Liver (tissue), 8 donors: ENCODE measurements at regions not wholly inside any gene's neighbourhood (a gene's known extent, or its start where the extent isn't known, plus 50 kb on each side); places are given as distances from the start of the nearest gene placed in this dataset.

Experiments
- DNase-seq: peaks from one replicate; pipeline ENCODE4 v3.0.0-alpha.2; 2017; ENCODE audit warnings: low spot score
- H3K27ac ChIP-seq, 2 donors: one replicate each; pipeline ENCODE4 v1.7.0; 2013; ENCODE audit warnings: inconsistent platforms in 2 of 2, low read length in 2 of 2, control low read depth in 1 of 2, low read depth in 1 of 2, mild to moderate bottlenecking in 1 of 2
- H3K27me3 ChIP-seq, 4 donors: one replicate each; pipeline versions ENCODE4 v1.6.1 to v1.7.0; 2013; ENCODE audit warnings: low read length in 3 of 4, inconsistent platforms in 1 of 4, mild to moderate bottlenecking in 1 of 4, moderate library complexity in 1 of 4; ENCODE audit not compliant: control insufficient read depth in 4 of 4, insufficient read depth in 4 of 4
- H3K36me3 ChIP-seq, 4 donors: one replicate each; pipeline versions ENCODE4 v1.6.1 to v1.7.0; 2013; ENCODE audit warnings: low read length in 3 of 4, mild to moderate bottlenecking in 3 of 4, low read depth in 1 of 4, moderate library complexity in 1 of 4; ENCODE audit not compliant: control insufficient read depth in 4 of 4, insufficient read depth in 3 of 4
- H3K4me1 ChIP-seq, 4 donors: one replicate each; pipeline versions ENCODE4 v1.6.1 to v1.7.0; 2013; ENCODE audit warnings: low read length in 3 of 4, mild to moderate bottlenecking in 3 of 4, moderate library complexity in 1 of 4; ENCODE audit not compliant: control insufficient read depth in 4 of 4, insufficient read depth in 4 of 4
- H3K4me3 ChIP-seq, 3 donors: one replicate each; pipeline versions ENCODE4 v1.6.1 to v1.7.0; 2013; ENCODE audit warnings: low read length in 3 of 3, control low read depth in 1 of 3, low read depth in 1 of 3, mild to moderate bottlenecking in 1 of 3
- H3K9ac ChIP-seq, 2 donors: one replicate each; pipeline ENCODE4 v1.7.0; 2013; ENCODE audit warnings: low read length in 2 of 2, mild to moderate bottlenecking in 2 of 2, moderate library complexity in 2 of 2, control low read depth in 1 of 2, low read depth in 1 of 2
- H3K9me3 ChIP-seq, 4 donors: one replicate each; pipeline versions ENCODE4 v1.6.1 to v1.7.0; 2013; ENCODE audit warnings: low read length in 3 of 4; ENCODE audit not compliant: control insufficient read depth in 4 of 4
- CTCF ChIP-seq: fragments of 150-350 bp; IDR thresholded peaks from 2 replicates; pipeline ENCODE4 v1.5.1; 2017; ENCODE audit warnings: improper control_type of control experiment, low read depth, low read length; ENCODE audit not compliant: missing input control
- EGR1 ChIP-seq, 2 donors: IDR thresholded peaks; 2 replicates each; pipeline ENCODE4 v1.6.1; 2016 to 2018; ENCODE audit warnings: antibody characterized with exemption in 2 of 2, low read depth in 2 of 2
- FOXA1 ChIP-seq: IDR thresholded peaks from 2 replicates; pipeline ENCODE4 v1.6.1; 2016; ENCODE audit warnings: antibody characterized with exemption
- FOXA2 ChIP-seq: IDR thresholded peaks from 2 replicates; pipeline ENCODE4 v1.6.1; 2016; ENCODE audit warnings: antibody characterized with exemption
- GABPA ChIP-seq, 2 donors: IDR thresholded peaks in 1 of 2; conservative IDR thresholded peaks in 1 of 2; 2 replicates each; pipeline ENCODE4 v1.6.1; 2016; ENCODE audit warnings: antibody characterized with exemption in 2 of 2, mild to moderate bottlenecking in 1 of 2, moderate library complexity in 1 of 2
- HNF4A ChIP-seq, 2 donors: conservative IDR thresholded peaks; 2 replicates each; pipeline ENCODE4 v1.6.1; 2016; ENCODE audit warnings: antibody characterized with exemption in 2 of 2, mild to moderate bottlenecking in 2 of 2
- HNF4G ChIP-seq: IDR thresholded peaks from 2 replicates; pipeline ENCODE4 v1.6.1; 2016; ENCODE audit warnings: antibody characterized with exemption
- JUND ChIP-seq, 2 donors: IDR thresholded peaks; 2 replicates each; pipeline ENCODE4 v1.6.1; 2016; ENCODE audit warnings: antibody characterized with exemption in 2 of 2
- MAX ChIP-seq: IDR thresholded peaks from 2 replicates; pipeline ENCODE4 v1.6.1; 2016; ENCODE audit warnings: antibody characterized with exemption
- NR2F2 ChIP-seq: IDR thresholded peaks from 2 replicates; pipeline ENCODE4 v1.6.1; 2016; ENCODE audit warnings: antibody characterized with exemption
- RAD21 ChIP-seq, 2 donors: IDR thresholded peaks; 2 replicates each; pipeline ENCODE4 v1.6.1; 2016; ENCODE audit warnings: antibody characterized with exemption in 2 of 2, mild to moderate bottlenecking in 2 of 2
- REST ChIP-seq: IDR thresholded peaks from 2 replicates; pipeline ENCODE4 v1.6.1; 2016; ENCODE audit warnings: antibody characterized with exemption, mild to moderate bottlenecking
- RXRA ChIP-seq, 2 donors: IDR thresholded peaks; 2 replicates each; pipeline ENCODE4 v1.6.1; 2017 to 2018; ENCODE audit warnings: antibody characterized with exemption in 2 of 2, mild to moderate bottlenecking in 1 of 2
- TAF1 ChIP-seq: conservative IDR thresholded peaks from 2 replicates; pipeline ENCODE4 v1.6.1; 2016; ENCODE audit warnings: antibody characterized with exemption, mild to moderate bottlenecking
- YY1 ChIP-seq: IDR thresholded peaks from 2 replicates; pipeline ENCODE4 v1.6.1; 2016; ENCODE audit warnings: antibody characterized with exemption, mild to moderate bottlenecking
- ZBTB33 ChIP-seq: IDR thresholded peaks from 2 replicates; pipeline ENCODE4 v1.6.1; 2016; ENCODE audit warnings: antibody characterized with exemption
- WGBS: extraction: QIAGEN DNeasy Blood & Tissue Kit; methylation state at CpG from one replicate; pipeline ENCODE4 v1.1.7; 2013; 5-methylcytosine and 5-hydroxymethylcytosine counted together
- TF ChIP-seq, protein P1 (sequence below): IDR thresholded peaks from 2 replicates; pipeline ENCODE4 v1.6.1; 2016; ENCODE audit warnings: antibody characterized with exemption
- donor health status: healthy.
- donor health status: healthy.
- donor health status: healthy.
- donor health status: healthy.
- donor health status: healthy.

DNA sequence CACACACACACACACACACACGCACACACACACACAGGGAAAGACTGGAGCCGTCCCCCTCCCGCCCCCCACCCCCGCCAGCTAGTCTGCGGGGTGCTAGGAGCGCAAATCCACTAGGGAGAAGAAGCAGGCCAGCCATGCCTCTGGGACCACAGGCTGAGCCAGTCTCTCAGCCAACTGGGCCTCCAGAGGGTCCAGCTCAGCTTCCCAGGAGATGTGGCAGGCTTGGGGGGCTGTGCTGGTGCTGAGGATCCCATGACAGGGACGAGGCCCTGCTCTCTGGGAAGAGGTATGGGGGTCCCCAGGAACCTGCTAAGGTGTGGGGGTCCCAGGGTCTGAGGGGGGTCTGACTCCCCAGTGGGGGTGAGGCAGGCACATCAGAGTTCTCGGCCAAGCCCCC lies 133.5 kb downstream of the NCOR2 start:
- no peak for DNase-seq
- 81% methylated on average over 8 of the region's 8 CpGs for WGBS
- no peak overlapping the region for H3K27ac ChIP-seq

More for the DNA sequence above, 133.5 kb downstream of the NCOR2 start:
- Histone ChIP-seq H3K36me3 (peaks cover 0 to 11% (median 5%) of the 10 kb centered on the region in 4 donors), H3K27me3 (no peaks in the 10 kb centered on the region), H3K9ac (no peak overlapping the region), H3K9me3 (no peaks in the 10 kb centered on the region), H3K4me1 (peaks cover 0 to 7% (median 1%) of the 10 kb centered on the region in 4 donors), H3K4me3 (no peak overlapping the region)
- TF ChIP-seq TAF1 (no peak), MAX (no peak), EGR1 (IDR thresholded peaks at IDR 0.05; ENCODE audit: low read depth in 2 of 2) (no peak), FOXA2 (no peak), YY1 (no peak), JUND (IDR thresholded peaks at IDR 0.05) (no peak), REST (no peak), HNF4A (conservative IDR thresholded peaks at IDR 0.05) (no peak), GABPA (IDR thresholded peaks at IDR 0.05 in 1 of 2, conservative IDR thresholded peaks at IDR 0.05 in 1 of 2) (no peak), RAD21 (IDR thresholded peaks at IDR 0.05) (no peak), ZBTB33 (no peak), CTCF (no peak), NR2F2 (no peak), RXRA (IDR thresholded peaks at IDR 0.05) (no peak), FOXA1 (no peak), HNF4G (no peak)
- TF ChIP-seq, protein P1, sequence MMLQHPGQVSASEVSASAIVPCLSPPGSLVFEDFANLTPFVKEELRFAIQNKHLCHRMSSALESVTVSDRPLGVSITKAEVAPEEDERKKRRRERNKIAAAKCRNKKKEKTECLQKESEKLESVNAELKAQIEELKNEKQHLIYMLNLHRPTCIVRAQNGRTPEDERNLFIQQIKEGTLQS: no peak
